GM12872 (cell line): ENCODE measurements at regions not wholly inside any gene's neighbourhood (a gene's known extent, or its start where the extent isn't known, plus 50 kb on each side); places are given as distances from the start of the nearest gene placed in this dataset.

Experiments used
- TF ChIP-seq, protein P1 (sequence below): IDR thresholded peaks from 3 replicates; pipeline ENCODE4 v1.5.1; 2011; ENCODE audit warnings: low read depth, mild to moderate bottlenecking, low read length, moderate library complexity; ENCODE audit not compliant: insufficient read depth

- TF ChIP-seq, protein P1, sequence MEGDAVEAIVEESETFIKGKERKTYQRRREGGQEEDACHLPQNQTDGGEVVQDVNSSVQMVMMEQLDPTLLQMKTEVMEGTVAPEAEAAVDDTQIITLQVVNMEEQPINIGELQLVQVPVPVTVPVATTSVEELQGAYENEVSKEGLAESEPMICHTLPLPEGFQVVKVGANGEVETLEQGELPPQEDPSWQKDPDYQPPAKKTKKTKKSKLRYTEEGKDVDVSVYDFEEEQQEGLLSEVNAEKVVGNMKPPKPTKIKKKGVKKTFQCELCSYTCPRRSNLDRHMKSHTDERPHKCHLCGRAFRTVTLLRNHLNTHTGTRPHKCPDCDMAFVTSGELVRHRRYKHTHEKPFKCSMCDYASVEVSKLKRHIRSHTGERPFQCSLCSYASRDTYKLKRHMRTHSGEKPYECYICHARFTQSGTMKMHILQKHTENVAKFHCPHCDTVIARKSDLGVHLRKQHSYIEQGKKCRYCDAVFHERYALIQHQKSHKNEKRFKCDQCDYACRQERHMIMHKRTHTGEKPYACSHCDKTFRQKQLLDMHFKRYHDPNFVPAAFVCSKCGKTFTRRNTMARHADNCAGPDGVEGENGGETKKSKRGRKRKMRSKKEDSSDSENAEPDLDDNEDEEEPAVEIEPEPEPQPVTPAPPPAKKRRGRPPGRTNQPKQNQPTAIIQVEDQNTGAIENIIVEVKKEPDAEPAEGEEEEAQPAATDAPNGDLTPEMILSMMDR, result no peak
Measured at GRCh38 chr1:217021400-217021799, 298.2 kb upstream of the ESRRG start.

GRCh38 chr1:217019475-217019874 is 296.2 kb upstream of the ESRRG start:
- TF ChIP-seq, protein P1, result no peak

DNA sequence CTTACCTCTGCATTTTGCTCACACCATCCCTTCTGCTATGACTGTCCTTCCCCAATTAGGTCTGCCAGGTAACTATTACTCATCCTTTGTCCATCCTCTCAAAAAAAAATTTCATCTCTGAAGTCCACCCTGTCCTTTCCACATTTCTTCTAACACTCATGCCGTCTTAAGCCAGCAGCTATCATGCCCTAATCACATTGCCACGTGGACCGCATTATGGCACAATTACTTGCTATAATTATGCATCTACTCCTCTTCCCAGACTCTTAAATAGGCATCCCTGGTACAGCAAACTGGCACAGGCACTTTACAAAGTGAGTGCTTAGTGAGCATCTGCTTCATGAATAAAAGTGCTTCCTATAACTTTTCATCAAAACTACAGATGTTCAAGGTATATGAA is 295.4 kb upstream of the ESRRG start:
- TF ChIP-seq, protein P1, result no peak

DNA sequence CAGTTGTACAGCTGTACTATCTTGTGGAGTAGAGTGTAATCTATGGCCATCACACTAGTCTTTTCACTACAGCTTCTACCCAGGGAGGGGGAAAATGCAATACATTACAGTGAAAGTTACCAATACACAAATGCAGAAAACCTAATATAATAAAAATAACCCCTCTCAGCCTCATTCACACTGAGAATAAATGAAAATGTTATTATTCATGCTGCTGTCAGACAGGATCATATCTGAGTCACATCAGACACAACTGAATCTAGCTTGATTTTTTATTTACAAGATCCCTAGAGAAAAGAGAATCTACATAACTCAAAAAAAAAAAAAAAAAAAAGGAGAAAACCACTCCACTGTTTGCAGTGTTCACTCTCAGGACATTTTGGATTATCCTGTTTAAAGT is 293.9 kb upstream of the ESRRG start:
- TF ChIP-seq, protein P1, result no peak

GRCh38 chr1:217014066-217014465 is 290.8 kb upstream of the ESRRG start:
- TF ChIP-seq, protein P1, result no peak

DNA sequence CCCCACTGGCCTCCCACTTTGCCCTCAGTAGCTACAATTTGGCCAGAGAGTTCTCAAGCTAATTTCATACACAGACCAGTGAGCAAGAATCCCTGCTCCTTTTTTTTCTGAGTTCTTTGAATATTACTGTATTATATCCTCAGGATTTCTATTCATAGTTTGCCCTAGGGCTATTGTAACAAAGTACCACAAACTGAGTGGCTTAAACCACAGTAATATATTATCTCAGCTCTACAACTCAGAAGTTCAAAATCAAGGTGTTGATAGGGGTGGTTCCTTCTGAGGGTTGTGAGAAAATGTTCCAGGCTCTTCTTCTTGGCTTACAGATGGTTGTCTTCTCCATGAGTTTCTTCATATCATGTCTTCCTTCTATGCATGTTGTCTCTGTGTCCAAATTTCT is 289.4 kb upstream of the ESRRG start:
- TF ChIP-seq, protein P1, result no peak

DNA sequence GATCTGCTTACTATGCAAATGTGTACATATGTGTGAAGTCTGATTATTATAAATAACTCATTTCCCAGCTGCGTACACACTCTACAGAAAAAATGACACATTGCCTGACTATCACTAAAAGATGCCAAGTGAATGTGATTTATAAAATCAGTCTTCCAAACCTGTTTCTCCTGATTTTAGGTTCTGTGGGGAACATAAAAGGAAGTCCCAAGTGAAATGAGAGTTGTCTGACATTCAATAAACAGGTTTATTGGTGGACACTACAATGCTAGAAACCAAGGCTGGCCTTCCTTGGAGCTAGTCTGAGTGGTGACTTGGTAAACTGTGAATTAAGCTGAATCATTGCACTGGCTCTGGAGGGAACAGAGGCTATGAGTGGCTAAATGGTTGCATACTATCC is 287.9 kb upstream of the ESRRG start:
- TF ChIP-seq, protein P1, result no peak

DNA sequence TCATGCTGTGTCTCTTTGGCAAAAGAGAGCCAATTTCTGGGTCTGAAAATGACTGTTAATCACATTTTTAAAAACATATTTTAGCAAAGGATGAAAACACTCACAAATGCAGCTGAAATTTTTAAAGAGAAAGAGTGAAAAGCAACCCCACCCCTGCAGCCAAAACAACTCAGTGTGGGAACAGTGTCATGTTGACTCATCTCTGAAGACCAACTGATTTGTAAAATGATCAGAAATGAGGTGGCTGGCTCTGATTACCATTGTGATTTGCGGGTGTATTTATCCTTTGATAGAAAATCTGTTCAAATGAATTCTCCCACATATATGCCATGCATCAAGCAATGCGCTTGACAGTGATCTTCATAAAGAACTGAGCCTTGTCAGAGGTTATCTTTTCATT is 287.0 kb upstream of the ESRRG start:
- TF ChIP-seq, protein P1, result no peak
